ENCODE measurements at regions not wholly inside any gene's neighbourhood (a gene's known extent, or its start where the extent isn't known, plus 50 kb on each side); places are given as distances from the start of the nearest gene placed in this dataset.

DNA sequence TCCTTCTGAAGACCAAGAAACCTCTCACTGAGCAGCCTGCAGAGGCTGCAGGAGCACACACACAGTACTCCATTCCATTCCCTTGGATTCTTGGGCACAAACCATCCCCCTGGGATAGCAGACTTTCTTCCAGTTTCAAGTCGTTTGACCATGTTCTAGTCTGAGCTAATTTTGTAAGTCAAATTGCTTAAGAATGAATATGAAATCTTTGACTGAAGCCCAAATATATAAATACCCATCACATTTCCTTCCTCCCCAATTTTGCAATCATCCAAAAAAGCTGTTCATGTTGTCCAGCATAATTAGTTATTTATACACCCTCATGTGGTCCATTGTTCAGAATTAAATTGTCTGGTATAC, 231.2 kb upstream of the TPRG1 start:
- DNase-seq = no peak

DNA sequence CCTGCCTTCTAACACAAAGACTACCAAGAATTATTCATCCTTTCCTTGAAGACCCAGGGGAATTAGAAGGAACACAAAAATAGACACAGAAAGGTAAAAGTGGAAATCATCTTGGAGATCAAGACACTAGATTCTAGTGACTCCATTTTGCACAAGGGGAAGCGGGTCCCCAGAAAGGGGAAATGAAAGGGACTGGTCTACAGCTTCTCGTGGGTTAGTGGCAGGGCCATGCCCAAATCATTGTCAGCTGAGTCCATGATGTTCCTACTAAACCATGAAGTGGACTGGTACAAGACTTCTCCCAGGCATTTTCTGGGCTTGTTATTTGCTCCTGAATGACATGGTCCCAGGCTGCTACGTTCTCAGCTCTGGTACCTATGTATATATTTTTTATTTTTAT, 230.7 kb upstream of the TPRG1 start:
- no peak for DNase-seq

DNA sequence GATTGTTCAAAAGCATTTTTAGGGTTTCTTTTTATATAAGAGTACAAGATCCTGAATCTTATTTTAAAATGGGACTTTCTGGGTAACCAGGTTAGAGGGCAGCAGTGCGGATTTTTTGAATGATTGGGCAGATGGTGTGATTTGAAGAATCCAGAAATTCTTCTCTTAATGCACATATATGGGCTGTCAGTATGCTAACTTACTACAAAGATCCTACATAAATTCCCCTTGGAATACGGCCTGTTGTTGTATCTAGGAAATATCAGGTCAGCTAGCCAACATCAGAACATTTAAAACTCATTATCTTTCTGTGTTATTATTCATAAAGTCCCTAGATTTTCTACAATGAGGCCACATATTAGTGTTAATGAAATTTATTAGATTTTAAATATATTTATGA, 229.6 kb upstream of the TPRG1 start:
- DNase-seq = no peak

DNA sequence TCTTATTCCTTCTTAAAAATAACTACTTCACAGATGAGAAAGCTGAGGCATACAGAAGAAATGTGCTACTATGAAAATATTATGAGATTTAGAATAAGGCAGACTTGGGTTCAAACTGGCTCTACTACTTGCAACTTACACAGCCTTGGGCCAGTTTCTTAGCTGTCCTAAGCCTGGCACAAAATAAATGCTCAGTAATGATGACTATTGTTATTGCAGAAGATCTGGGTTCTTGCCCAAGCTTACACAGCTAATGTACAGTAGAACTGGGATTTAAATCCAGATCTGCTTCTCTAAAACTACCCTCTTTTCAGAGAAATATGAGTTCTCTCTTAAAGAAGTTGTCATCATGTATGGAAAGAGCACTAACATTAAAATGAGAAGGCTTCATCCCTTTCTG, 228.2 kb upstream of the TPRG1 start:
- no peak for DNase-seq

DNA sequence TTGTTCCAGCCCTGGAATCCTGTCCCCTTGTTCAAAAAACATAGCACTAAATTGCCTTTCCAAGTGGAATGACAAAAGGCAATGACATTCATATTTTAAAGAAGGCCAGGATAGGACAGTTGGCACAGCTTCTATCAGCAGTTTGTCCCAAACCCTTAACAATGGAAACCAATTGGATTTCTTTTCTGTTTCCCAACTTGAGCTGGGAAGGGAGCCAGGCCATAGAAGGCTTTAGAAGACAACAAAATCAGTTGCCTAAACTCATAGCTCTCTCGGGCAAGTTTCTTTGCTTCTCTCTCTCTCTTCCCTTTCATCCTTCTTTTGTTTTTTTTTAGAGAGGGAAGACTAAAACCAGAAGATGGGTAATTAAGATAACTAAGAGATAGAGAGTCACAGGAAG, 227.7 kb upstream of the TPRG1 start:
- no peak for DNase-seq

DNA sequence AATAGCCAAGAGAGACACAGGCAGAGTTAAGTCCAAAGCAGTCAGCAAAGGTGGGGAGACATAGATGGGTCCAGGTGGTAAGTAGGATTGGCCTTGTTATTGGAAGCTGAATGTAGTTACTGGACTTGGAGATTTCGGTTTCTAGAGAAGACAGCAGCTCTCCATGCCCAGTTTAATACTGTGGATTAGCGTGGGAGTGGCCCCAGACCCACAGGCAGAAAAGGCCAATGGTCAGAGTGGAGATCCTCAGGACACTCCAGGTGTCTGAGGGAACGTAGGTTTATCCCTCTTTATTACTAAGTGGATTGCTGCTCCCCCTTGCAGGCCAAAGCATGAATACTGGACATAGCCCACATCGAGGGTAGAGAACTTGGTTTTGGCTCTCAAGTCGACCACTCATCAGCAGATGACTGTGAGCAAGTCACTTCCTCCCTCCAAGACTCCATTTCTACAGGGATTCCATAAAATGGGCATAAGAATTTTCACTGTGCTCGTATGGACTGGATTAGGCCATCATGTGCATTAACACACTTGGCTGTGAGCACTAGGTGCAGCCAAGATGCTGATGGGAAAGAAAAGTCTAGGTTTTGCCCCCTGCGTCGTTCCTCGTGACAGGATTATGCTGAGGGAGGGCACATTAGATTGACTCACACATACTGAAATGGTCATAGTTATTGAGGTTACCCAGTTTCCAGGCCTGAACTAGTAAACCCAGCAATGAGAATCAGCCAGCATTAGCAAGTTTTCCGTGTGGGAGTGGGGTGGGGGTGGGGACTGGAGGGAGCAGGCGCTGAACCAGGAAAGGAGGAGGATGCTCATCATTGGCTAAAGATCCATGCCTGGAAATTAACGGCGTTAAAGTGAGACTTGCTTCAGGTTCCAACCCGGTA, 225.2 kb upstream of the TPRG1 start:
- DNase-seq = no peak

DNA sequence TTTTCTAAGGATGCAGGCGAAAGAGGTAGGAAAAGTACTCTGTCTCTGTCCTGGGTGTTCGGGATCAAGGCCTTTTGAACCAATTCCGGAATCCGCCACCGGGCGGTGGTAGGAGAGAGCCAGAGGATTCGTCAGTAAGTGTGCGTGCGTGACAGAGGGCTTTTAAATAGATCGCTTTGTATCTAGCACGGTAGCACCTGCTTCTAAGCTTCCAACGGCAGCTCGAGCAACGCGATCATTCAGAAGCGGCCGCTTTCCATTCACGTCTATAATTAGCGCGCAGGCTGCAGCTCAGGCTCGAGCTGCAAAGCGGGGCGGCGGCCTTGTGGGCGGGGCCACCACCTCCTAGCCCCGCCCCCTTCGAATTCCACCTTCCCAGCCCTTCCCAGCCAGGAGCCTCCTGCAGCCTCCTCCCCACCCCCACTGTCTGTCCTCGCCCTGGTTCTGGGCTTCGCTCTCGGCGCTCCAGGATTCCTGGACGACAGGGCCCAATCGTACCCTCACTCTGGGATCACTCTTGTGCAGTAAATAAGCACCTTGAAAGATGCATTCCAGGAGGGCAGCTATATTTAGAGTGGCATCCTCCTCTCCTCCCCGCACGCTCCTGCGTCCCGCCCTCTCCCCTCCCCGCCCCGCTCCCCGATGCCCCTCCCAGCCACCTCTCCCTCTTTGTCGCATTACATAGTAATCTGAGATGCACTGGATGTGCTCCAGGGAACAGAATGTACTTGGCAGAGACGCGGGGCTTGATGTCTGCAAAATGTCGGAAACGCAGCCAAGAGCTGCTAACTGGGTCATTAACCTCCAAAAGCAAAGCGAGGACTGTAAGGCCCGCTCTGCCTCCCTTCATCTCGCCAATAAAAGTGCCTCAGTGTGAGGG, 224.1 kb upstream of the TPRG1 start:
- peak; percentile 98 for DNase-seq

DNA sequence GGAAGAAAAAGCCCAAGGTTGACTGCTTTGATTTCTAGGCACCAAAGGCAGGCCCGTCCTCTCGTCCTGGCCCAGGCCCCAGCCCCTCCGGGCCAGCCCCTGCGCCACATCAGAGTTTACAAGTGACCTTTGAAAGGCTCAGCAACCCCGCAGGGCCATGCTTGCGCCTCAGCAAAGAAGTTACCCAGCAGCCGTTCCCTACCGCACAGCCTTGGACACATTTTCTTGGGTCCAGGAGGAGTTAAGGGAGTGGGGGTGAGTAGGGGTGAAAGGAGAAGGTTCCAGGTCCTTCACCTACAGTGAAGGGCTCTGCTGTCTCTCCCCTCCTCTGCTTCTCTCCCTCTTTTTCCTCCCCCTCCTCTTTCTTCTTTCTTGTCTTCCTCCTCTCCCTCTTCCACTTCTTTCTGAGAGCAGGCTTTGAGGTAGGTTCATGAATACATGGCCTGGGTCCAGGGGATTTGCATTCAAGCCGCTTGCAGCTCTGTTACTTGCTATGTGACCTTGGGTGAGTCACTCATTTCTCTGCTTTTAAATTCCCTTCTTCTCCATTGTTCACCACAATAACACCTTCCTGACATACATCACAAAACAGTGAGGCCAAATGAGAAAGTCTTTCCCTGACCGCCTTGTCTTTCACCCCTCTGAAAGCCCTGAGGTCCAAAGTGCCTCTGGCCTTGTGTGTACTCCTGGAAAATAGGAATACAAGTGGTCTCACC, 223.3 kb upstream of the TPRG1 start:
- DNase-seq = no peak

DNA sequence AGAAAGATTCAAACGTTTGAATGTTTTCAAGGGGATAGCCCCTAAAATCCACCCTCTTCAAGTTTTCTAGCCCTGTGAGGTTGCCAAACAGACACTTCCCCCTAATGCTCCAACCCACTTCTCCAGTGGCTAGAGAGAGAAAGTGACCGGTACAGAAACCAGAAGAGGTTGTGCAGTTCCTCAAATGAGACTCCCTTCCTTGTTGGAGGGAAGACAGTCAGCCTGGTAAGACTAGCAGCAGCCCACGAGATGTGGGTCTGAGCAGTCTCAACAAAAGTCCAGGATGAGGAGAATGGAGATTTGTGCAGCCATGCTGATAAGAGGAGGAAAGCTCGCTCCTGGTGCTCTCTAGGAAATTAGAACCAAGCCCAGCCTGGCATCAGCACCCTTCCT, 222.8 kb upstream of the TPRG1 start:
- no peak for DNase-seq

DNA sequence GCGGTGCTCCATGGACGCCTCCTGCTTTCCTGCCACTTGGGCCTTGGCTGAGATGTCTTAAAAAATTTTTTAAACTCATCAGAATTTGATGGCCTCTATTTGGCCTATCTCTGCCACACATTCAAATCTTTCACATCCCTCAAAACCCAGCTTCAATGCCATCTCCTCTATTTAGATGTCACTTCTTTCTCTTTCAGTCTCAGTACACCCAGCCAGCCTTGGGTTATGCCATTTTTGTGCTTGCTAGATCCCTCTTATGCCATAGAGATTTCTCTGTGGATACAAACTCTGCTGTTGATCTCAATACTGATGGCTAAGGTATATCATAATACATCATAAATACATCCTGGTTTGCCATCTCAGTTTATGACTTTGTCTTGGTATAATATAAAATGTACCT, 222.3 kb upstream of the TPRG1 start:
- no peak for DNase-seq

DNA sequence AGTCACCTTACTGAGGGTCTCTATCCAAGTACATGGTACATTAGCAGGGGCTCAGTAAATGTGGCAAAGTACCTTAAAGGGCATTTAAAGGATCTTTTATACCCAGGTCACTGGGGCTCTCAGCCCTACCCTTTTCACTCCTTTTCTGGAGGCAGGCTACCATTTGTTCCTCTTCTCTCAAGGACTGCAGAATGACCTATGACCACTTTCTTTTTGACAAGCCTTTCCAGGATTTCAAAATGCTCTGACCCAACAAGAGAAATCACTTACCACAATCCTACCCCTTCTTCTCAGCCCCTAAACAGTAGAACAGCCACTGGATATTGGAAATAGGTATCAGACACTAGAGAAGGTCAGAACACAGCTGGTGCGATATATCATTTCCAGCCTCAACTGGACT, 221.8 kb upstream of the TPRG1 start:
- no peak for DNase-seq

DNA sequence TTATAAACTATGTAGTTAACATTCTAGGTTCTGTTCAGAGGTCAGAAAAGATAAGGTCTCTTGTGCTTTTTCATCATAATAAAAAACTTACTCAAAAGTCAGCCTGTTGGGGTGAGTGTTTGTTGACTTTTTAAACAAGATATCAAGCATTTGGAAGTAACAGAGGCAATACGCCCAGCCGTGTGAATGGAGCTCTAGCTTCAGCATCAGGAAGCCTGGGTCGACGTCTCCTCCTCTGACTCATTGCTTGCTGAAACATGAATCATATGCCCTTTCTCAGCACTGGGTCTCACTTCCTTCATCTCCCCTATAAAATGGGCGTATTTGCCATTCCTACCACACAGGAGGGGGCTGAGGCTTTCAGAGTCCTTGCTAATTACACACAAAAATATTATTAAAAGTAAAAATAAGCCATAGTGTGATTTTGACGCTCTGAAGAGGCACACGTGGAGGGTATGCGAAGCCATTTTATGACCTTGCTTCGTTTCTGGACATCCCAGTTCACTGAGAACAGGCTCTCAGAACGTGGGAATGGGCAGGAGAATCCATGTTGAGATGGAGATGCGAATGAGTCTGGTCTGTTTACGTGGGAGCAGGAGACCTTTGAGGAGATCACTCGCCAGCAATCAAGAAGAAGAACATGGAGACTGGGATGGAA, 220.8 kb upstream of the TPRG1 start:
- DNase-seq = no peak

DNA sequence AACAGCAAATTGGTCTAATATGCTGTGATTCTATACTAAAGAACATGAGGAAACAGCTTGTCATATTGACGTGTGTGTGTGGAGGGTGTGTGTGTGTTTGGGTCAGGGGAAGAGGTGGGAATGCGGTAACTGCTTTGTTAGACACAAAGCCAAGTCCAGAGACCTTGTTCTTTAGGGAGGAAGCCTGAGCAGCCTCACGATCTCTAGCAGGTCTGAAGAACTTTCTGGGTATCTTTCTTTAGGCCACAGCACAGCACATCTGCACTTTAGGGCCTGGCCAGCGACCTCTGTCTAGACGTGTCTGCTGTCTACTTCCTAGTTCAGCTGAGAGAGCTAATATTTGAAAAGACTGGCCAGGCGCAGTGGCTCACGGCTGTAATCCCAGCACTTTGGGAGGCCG, 220.0 kb upstream of the TPRG1 start:
- no peak for DNase-seq

DNA sequence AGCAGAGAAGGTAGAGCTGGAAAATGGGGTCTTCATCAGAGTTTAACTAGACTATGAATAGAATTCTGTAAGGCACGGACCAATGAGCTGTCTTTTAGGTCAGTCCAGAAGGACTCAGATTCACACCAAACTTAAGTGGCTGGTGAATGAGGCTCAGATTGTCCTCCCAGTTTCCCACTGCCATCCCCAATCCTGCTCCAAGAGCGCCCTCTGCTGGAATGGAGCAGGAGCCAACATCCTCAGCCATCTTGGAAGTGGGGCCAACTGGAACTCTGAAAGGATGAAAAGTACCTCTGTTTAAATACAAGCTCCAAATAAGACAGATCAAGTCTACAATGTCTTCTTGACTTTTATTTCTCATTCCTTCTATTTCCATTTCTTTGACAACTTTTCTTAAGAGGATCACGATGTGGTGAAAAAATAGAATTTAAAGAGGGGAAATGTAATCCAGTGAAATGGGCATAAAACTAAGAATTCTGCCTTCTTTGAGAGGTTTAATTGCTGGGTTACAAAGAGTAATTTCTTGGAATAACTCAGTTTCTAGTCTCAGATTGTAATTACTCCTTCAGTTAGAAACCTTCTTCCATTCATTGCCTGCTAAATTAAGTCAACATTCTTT, 217.1 kb upstream of the TPRG1 start:
- peak; percentile 9 for DNase-seq

DNA sequence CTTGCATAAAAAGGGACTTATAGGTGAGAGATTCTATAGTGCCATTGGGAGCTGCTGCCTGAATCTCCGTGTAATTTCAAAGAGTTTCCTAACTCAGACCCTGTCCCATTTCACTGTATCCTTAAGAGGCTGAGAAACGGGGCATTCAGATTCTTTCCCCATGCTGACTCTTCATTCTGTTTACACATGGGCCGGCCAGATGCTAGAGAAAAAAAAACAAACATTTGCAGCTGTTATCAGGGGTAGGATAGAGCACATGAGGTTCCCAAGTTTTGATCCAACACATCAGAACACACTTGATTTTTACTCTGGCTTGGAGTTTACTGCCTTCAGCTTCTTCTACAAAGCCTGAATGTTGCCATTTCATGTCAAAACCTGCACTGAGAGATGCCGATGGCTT, 215.9 kb upstream of the TPRG1 start:
- DNase-seq = no peak

DNA sequence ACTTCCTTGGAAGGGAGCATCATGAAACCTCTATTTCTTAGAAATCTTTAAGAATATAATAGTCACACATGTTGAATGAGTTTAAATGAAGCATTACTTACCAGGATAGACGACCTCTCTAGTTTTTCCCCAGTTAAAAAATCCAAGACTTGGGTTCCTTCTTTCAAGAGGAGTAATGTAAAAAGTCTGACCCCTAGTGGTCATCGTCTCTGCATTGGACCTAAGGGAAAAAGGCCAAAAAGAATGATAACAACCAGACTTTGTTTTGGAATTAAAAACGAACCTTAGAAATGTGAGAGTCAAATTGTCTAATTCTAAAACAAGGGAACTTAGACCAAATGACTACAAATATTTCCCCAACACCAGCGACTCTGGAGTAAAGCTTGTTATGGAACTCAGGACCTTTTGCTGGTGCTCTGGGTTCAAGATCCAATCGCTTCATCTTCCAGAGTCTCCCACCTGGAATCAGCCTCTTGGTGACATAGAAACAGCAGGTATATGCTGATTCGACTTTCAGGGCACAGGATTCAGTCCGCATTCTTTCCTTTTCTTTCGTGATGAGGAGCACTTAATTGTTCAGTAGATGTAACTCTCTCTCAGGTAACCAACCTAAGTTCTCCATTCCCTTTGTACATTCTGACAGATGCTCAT, 214.8 kb upstream of the TPRG1 start:
- no peak for DNase-seq

DNA sequence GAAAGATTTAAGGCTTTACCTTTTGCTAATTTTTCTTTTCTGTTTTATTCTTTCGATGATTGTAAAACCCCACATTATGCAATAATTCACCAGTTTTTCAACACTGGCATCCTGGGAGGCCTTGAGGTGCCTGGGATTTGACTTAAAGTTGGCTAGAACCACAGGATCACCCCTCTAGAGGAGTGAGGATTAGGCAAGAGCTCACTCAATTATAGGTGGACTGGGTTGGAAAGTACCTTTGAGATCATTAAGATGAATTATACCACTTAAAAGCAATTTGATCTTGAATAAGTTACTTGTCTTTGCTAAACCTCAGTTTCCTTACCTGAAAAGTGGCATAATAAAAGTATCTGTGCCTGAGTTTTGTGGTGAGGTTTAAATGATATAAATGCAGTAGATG, 212.8 kb upstream of the TPRG1 start:
- no peak for DNase-seq

DNA sequence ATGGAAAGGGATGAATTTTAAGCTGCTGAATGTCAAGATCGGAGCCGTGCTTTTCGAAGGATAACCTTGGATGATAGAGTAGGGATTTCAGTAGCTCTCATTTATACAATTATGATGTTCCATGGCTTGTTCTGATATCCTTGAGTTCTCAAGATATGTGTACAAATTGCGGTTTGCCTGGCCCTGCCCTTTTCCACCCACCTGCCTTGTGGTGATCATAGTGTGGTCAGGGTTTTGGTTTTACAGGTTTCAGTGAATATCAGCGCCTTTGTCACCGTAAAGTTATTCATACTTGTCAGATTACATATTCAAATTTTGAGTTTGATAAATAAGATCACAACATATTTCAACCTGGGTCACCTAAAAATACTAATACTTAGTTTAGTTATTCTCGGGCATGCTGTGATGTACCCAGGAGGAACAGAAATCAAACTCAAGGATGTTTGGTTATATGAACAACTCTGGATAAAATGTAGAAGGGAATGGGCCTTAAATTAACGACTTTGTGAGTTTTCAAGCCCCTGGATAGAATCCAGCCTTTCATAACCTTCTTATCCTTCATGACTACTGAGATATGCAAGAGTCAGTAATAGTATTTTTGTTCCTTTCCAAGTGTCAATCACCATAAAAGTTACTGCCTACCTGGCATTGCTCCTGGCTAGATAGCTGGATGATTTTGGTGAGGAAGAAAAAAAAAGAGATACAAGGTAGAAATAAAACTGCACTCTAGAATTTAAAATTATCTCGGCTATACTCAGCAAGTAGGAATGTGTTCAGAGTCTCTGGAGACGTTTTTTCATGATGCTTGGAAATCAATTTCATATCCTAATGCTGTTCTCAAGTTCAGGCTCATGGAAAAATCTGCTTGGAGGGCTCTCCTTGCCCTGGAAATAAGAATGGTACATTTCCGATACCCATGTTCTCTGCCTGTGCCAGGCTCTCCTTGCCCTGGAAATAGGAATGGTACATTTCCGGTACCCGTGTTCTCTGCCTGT, 209.2 kb upstream of the TPRG1 start:
- no peak for DNase-seq

DNA sequence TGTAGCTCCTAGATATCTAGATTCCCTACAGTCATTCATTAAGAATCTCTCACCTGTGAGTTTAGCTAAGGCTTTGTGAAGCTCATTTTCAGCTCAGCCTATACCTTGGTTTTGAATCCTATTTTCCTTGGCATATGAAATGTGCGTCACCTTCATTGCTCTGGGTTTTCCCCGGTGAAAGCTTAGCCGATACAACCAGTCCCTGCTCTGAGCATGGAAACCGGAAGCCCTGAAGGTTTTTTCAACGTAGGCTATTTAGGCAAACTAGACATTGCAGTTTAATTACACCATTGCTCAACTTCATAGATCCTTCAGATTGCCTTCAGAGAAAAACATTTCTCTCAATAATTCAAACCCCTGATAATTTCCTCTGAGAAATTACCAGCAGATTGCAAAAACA, 206.8 kb upstream of the TPRG1 start:
- DNase-seq = no peak

DNA sequence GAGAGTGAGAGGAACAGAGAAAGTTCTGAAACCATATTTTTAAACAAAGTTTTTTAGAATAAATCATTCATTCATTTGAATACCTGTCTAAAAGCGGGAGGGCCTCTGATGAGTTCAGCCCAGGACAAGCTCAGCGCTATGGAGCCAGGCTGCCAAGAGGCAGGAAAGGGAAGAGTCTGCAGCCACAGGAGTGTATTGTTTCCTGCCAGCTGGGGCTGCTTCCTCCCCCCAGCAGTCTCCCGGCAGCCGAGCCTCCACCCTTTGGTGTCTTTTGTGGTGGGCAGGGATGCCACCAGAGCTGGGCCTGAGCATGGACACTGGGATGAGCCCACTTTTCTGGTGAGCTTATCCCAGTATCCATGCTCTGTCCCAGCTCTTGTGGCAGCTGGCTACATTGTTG, 199.5 kb upstream of the TPRG1 start:
- DNase-seq = no peak
